GM19438 (cell line): ENCODE measurements at regions not wholly inside any gene's neighbourhood (a gene's known extent, or its start where the extent isn't known, plus 50 kb on each side); places are given as distances from the start of the nearest gene placed in this dataset.
"Not testable (repeated sequence)": the region's sequence is repeated elsewhere in the genome, so short reads cannot be mapped to it uniquely, and the experiment has no call there.

Source experiments
- ATAC-seq: cut with Tn5 transposase; IDR thresholded peaks from one replicate; pipeline ENCODE4 v1.9.1; 2021; ENCODE audit warnings: low read depth; ENCODE audit not compliant: unreplicated experiment

DNA sequence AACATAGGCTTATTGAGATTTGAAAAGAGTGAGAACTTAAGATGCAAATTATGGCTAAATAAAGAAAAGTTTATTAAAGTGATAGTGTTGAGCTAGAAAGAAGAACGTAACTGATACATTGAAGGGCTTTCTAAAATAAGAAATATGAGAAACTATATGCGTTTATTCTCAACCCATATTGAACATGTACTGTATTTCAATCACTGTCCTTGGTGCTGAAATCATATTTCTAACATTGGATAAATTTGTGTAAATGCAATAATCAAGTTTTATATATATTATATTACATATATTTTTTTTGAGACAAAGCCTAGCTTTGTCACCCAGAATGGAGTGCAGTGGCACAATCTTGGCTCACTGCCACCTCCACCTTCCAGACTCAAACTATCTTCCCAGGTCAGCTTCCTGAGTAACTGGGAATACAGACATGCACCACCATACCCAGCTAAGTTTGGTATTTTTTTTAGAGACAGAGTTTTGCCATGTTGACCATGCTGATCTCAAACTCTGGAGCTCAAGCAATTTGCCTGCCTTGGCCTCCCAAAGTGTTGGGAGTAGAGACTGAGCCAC is 1065.8 kb downstream of the REEP3 start:
- no peak for ATAC-seq

DNA sequence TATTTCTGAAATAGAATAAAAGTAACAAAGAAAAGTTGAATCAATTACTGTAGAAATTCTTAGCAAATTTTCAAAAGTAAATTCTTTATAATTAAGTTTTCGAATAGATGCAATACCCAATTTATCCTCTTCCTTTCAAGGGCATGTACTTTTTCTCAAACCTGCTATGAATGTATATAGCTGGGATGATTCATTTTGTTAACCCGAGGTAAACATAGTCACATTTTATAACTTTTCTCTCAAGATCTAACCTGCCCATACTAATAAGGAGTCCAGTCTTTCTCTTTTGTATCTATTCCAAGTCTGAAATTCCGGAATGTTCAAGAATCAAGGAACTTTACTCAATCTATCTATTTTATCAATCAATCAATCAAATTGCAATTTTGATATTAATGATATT is 1072.9 kb downstream of the REEP3 start:
- no peak for ATAC-seq

DNA sequence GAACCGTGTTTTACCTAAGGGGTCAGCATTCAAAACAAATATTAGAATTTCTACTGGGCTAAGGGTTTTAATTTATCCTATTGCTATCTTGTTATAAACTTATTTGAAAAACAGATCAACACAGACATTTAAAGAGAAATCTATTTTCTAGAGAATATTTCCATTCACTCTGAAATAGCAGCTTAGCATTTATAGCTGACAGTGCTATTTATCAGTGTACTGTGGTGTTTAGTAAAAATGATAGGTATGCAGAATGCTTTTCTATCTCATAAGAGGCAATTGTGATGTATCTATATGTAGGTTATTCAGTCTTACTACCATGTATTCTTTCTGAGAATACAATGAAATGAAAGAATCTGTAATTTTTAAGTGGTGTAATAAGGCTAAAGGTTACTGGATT is 1077.4 kb downstream of the REEP3 start:
- ATAC-seq, result no peak

DNA sequence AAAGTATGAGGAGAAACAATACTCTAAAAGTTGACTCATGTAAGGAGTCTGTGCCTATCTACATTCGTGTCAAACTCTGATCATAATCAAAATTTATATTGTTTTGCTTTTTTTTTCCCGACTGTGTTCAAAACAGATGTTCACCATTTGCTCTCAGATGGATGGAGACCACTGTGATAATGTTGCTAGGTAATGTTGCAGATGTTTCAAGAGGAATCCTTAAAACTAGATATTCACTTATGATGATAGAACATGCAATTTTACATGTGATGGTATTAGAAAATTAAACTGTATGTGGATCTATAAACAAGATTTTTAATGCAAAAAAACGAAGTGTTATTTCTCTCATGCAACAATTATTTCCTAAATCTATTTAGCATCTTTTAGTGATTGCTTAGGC is 1080.1 kb downstream of the REEP3 start:
- no peak for ATAC-seq

DNA sequence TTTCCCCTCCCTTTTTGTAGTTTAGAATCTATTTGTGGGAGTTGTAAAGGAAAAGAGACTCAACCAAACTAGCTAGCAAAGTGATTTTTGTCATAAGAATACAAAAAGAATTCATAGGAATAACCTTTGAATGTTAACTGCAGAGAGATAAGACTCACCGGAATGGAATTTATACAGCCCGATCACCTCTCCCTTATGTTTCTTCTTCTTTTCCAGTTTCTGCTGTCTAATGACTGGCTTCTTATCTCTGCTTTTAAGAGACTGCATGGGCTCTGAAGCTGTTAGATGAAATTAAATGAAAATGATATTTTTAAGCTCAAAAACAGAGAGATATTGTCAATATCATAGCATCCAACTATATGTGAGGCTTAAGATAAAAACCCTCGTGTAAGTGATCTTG is 1095.9 kb downstream of the REEP3 start:
- ATAC-seq, result no peak

GRCh38 chr10:64619102-64619501 is 1097.9 kb downstream of the REEP3 start:
- no peak for ATAC-seq

DNA sequence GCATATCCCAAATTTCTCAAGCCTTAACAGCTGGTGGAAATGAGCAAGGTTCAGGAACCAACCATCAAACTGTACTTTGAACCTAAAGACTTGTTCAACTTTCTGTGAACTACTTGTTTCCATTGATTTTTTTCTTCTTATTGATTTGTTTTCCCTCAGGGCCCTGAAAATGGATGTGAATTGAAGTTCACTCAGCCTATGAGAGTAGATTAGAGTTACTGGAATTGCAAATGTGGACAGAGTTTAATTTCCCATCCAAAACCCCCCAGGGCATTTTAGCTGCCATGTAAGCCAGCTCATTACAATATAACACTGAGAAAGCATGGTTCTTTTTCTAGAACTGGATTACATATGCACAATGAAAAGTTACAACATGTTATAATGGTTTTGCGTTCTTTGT is 1105.7 kb downstream of the REEP3 start:
- ATAC-seq, result no peak

DNA sequence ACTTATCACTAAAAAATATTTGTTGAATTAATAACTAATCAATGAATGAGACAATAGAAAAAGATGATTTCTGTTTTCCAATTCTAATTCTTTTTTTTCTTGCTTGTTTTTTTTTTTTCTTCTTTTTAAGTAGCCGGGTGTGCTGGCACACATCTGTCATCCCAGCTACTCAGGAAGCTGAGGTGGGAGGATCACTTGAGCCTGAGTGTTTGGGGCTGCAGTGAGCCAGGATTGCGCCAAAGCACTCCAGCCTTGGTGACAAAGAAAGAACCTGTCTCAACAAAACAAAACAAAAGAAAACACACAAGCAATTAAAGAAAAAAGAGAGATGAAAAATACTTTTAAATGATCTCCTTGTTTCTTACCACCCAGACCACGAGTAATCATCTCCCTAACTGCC is 1109.3 kb downstream of the REEP3 start:
- no peak for ATAC-seq

- ATAC-seq, result no peak
Observed at GRCh38 chr10:64635906-64636305, 1114.7 kb downstream of the REEP3 start.

- ATAC-seq, result no peak
Observed at GRCh38 chr10:64636461-64636860, 1115.3 kb downstream of the REEP3 start.

- ATAC-seq, result no peak
Observed at GRCh38 chr10:64637939-64638338, 1116.7 kb downstream of the REEP3 start.

GRCh38 chr10:64648915-64649314 is 1127.7 kb downstream of the REEP3 start:
- no peak for ATAC-seq

- ATAC-seq, result no peak
Observed at GRCh38 chr10:64658528-64658927, 1137.3 kb downstream of the REEP3 start.

DNA sequence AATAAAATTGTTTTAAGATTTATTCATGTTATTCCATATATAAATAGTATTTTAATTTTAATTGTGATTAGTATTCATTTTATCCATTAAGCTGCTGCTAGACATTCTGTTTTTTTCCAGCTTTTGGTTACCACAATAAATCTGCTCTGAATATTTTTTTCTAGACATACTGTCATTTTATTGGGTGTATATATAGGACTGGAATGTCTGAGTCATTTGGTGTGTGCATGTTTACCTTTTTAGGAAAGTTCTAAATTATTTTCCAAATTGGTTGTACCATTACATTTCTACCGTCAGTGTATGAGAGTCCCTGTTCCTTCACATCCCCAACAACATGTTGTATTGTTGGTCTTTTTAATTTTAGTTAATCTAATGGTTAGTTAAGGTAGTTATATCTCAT is 1138.1 kb downstream of the REEP3 start:
- no peak for ATAC-seq

DNA sequence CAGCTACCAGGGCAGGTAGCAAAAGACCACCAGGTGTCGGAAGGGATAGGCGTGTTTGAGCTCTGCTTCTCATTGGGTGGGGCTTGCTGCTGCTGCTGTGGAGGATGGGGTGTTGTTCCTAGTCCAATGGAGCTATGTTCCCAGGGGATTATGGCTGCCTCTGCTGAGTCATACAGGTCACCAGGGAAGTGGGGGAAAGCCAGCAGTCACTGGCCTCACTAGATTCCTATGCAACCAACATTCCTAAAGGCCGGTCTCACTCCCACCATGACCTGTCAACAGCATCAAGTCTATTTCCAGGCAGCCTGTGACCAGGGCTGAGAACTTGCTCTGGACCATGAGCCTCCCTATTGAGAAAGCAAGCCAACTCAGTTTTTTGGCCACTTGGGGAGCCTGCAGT is 1160.8 kb downstream of the REEP3 start:
- ATAC-seq, result no peak

DNA sequence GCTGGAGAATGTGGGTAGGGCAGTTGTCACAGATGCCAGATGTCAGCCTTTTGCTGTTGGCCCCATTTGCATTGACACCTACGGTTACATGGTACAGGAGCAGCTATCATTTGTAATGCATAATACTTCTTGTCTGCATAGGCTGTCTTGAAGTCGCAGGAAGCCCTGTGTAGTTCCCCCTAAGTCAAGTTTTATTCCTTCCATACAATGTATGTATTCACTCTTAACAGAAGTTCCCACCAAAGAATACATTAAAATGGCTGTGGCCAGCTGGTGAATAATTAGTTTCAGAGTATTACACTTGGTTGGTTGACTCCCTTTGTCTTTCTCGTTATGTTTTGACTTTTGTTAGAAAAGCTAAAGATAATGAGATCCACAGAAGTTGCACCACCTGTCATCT is 1169.0 kb downstream of the REEP3 start:
- ATAC-seq, result no peak

DNA sequence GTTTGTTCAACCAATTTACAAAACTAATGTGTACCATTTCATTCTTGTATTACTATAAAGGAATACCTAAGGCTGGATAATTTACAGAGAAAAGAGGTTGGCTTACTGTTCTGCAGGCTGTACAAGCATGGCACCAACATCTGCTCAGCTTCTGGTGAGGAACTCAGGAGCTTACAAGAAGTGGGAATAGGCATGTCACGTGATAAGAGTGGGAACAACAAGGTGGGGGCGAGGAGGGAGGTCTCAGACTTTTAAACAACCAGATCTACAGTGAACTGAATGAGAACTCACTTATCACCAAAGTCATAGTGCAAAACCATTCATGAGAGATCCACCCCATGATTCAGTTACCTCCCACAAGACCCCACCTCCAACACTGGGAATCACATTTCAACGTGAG is 1178.0 kb downstream of the REEP3 start:
- no peak for ATAC-seq

DNA sequence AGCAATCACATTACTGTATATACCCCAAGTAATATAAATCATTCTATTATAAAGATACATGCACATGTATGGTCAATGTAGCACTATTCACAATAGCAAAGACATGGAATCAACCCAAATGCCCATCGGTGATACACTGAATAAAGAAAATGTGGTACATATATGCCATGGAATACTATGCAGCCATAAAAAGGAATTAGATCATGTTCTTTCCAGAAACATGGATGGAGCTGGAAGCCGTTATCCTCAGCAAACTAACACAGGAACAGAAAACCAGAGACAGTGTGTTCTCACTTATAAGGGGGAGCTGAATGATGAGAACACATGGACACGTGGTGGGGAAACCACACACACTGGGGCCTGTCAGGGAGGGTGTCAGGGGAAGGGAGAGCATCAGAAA is 1180.9 kb downstream of the REEP3 start:
- not testable (repeated sequence) for ATAC-seq

- ATAC-seq, result no peak
Observed at GRCh38 chr10:64708884-64709681, 1187.9 kb downstream of the REEP3 start.

GRCh38 chr10:64726466-64726865 is 1205.3 kb downstream of the REEP3 start:
- ATAC-seq, result no peak

DNA sequence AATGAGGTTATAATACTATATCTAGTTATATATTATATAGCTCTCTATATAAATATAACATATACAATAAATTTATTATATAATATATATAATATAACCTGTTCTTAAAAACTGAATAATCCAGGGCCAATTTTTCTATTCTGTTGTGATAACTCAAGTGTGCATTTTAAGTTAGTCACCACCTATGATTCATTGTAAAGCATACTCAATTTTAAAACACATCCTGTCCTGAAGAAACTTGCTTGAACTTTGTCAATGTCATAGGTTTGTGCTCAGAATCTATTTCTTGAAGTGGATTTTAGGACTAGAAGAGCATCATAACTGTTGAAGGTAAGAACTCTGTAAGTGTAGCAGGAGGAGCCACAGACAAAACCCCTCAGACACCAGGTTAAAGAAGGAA is 1209.8 kb downstream of the REEP3 start:
- no peak for ATAC-seq

- no peak for ATAC-seq
Observed at GRCh38 chr10:64732372-64732957, 1211.3 kb downstream of the REEP3 start.
